Stimulated activated naive CD8-positive, alpha-beta T cell treated with anti-CD3 and anti-CD28 coated beads, Interleukin-15, amount 100 ng/mL, for 72 hours (primary cell): ENCODE measurements at regions not wholly inside any gene's neighbourhood (a gene's known extent, or its start where the extent isn't known, plus 50 kb on each side); places are given as distances from the start of the nearest gene placed in this dataset.
"Not testable (repeated sequence)": the region's sequence is repeated elsewhere in the genome, so short reads cannot be mapped to it uniquely, and the experiment has no call there.

Source experiments
- ATAC-seq: fragments of 150-1000 bp; cut with Tn5 transposase; 2 replicates; pipeline ENCODE4 v1.10.0; 2021; ENCODE audit warnings: mild to moderate bottlenecking, moderate library complexity
- DNase-seq, 2 donors: peaks; one replicate each; pipeline ENCODE4 v3.0.0; 2021 to 2022
- H3K27ac Mint-ChIP-seq, 2 donors: one replicate each; pipeline ENCODE4 v1.8.0; 2022; ENCODE audit warnings: mild to moderate bottlenecking in 2 of 2, mixed read lengths in 2 of 2, moderate library complexity in 2 of 2
- H3K27me3 Mint-ChIP-seq: one replicate; pipeline ENCODE4 v1.8.0; 2022; ENCODE audit warnings: mixed read lengths
- H3K4me1 Mint-ChIP-seq: one replicate; pipeline ENCODE4 v1.8.0; 2022; ENCODE audit warnings: mild to moderate bottlenecking, mixed read lengths
- H3K4me3 Mint-ChIP-seq, 2 donors: one replicate each; pipeline ENCODE4 v1.8.0; 2022; ENCODE audit warnings: mild to moderate bottlenecking in 2 of 2, mixed read lengths in 2 of 2, moderate library complexity in 1 of 2
- H3K9me3 Mint-ChIP-seq, 2 donors: one replicate each; pipeline ENCODE4 v1.8.0; 2022; ENCODE audit warnings: mixed read lengths in 2 of 2

DNA sequence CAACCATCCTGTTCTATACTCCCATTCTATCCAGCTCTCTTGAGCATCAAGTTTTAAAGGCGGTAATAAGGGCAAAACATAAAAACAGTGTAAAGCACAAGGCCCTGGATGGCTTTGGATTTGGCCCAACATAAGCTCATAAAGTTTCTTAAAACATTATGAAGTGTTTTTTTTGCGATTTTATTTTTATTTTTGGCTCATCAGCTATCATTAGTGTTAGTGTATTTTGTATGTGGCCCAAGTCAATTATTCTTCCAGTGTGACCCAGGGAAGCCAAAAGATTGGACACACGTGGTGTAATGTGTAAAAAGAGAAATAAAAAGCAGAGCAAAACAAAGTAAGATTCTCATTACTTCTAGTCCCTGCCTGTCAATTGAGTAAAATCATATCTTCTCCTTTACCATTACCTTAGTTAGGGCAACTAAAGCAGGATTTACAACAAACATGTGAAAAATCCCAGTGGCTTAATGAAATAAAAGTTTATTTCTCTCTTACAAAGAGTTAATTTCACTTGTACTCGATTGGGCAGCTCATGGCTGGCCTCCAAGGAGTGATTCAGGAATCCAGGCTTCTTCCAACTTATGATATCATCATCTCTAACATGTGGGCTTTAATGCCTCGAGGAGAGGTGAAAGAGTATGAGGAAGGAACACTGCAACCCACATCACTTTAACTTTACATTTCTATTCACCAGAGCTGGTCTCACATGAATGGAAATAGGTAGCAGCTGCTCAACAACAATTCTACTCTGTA lies 725.2 kb upstream of the SLITRK1 start:
- Mint-ChIP-seq H3K4me3 (no peak overlapping the region), H3K27me3 (no peaks in the 10 kb centered on the region), H3K27ac (no peak overlapping the region), H3K4me1 (no peaks in the 10 kb centered on the region), H3K9me3 (peaks cover 3 to 15% of the 10 kb centered on the region in 2 donors)
- DNase-seq (no peak), ATAC-seq (no peak)

GRCh38 chr13:84606616-84607015 lies 724.3 kb upstream of the SLITRK1 start:
- Mint-ChIP-seq H3K9me3 (peaks cover 4 to 15% of the 10 kb centered on the region in 2 donors), H3K4me3 (no peak overlapping the region), H3K27ac (no peak overlapping the region), H3K4me1 (no peaks in the 10 kb centered on the region), H3K27me3 (no peaks in the 10 kb centered on the region)
- no peak for DNase-seq
- no peak for ATAC-seq

DNA sequence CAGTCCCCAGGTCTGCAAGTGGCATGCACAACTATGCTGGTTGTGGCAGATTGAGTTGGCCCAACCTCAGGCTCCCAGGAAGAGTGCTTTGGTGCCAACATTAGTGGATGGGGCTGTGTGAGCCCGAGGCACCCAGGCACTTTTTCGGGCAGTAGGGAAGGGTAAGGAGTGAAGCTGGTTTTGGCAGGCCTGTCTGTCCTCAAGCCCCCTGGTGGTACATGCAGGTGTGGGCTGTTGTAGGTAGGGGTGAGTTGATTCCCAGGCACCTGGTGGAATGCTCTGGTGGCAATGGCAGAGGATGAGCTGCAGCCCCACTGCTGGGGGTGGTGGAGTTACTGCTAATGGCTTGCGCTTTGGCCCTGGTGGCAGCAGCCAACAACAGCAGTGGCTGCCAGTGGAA lies 723.7 kb upstream of the SLITRK1 start:
- ATAC-seq = no peak

DNA sequence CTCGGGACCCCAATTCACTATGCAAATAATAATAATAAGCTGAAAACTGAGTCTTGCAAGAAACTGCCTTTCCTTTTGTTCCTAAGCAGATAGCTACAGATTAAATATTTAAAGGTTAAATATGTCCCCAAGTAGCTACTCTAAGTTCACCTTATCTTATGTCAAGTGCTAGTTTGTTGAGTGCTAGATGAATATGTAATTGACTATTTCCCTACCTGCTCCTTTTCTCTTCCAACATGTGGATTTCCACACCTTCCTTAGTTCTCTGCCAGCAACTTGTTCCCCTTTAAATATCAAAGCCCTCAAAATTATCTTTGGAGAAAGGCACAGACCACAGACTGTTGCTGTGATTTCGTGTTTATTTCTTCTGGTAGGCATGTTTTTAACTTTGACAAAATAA lies 709.2 kb upstream of the SLITRK1 start:
- ATAC-seq = no peak
- H3K27ac Mint-ChIP-seq = no peak overlapping the region
- peaks cover 0 to 7% of the 10 kb centered on the region in 2 donors for H3K9me3 Mint-ChIP-seq
- no peak overlapping the region for H3K4me3 Mint-ChIP-seq
- DNase-seq = no peak
- H3K4me1 Mint-ChIP-seq = no peaks in the 10 kb centered on the region
- H3K27me3 Mint-ChIP-seq = no peaks in the 10 kb centered on the region

More for the DNA sequence above, 723.7 kb upstream of the SLITRK1 start:
- no peak overlapping the region for H3K4me3 Mint-ChIP-seq
- H3K27ac Mint-ChIP-seq = no peak overlapping the region
- peaks cover 4 to 15% of the 10 kb centered on the region in 2 donors for H3K9me3 Mint-ChIP-seq
- no peak for DNase-seq
- H3K27me3 Mint-ChIP-seq = no peaks in the 10 kb centered on the region
- no peaks in the 10 kb centered on the region for H3K4me1 Mint-ChIP-seq

DNA sequence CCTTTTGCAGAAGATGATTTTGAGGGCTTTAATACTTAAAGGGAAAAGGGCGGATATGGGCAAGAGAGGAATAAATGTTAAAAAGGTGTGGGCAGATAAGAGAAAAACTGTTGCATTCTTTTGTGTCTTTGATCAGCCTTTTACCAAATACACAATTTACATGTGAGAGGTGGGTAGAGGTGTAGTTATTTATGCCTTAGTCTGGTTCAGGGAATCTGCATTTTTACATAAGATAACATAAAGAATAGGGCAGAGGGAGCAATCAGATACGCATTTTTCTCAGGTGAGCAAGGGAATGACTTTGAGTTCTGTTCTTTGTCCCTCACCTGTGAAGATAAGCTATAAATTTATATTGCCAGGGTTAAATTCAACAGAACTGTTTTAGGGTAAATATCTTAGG lies 708.4 kb upstream of the SLITRK1 start:
- H3K4me3 Mint-ChIP-seq = no peak overlapping the region
- H3K9me3 Mint-ChIP-seq = peaks cover 0 to under 1% of the 10 kb centered on the region in 2 donors
- no peaks in the 10 kb centered on the region for H3K27me3 Mint-ChIP-seq
- ATAC-seq (no peak), DNase-seq (no peak)
- no peaks in the 10 kb centered on the region for H3K4me1 Mint-ChIP-seq
- no peak overlapping the region for H3K27ac Mint-ChIP-seq

DNA sequence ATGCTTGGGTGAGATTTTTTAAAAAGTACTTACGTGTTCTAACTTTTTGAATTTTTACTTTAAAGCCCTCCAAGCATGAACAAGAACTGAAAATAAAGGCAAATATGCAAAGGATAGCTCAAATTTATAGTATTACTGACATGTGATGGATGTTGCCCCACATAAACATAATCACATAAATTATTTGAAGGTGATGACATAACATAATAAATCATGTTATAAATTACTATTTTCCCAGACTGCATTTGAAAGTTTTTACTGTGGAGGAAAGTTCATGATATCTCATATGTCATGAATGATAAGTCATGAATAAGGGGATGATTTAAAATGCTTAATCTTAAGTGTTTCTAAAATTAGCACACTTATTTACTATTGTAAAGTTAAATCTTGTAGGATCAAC lies 705.7 kb upstream of the SLITRK1 start:
- Mint-ChIP-seq H3K27me3 (no peaks in the 10 kb centered on the region), H3K27ac (no peak overlapping the region), H3K9me3 (no peaks in the 10 kb centered on the region), H3K4me1 (no peaks in the 10 kb centered on the region), H3K4me3 (no peak overlapping the region)
- DNase-seq = no peak
- ATAC-seq = no peak

- H3K4me1 Mint-ChIP-seq, H3K27me3 Mint-ChIP-seq, ATAC-seq, H3K4me3 Mint-ChIP-seq, H3K9me3 Mint-ChIP-seq, H3K27ac Mint-ChIP-seq, DNase-seq: not testable (repeated sequence)
Measured at GRCh38 chr13:84579901-84580300, 697.6 kb upstream of the SLITRK1 start.

DNA sequence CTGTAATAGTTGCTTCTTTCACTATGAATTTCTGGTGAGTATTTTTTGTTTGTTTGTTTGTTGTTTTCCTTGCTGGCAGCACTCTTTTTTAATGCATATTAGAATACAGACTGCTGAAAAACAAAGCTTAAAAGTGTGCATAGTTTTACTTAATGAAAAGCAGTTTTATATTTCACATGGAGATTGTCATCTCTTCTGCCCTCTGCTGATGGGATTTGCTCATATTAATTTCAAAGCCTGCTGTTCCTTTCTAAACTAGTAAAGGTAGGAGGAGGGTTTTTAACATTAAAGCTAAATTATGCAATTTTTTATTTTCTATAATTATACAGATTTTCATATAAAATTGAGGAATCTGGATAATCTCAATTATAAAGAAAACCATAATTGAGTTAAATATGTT lies 692.6 kb upstream of the SLITRK1 start:
- Mint-ChIP-seq H3K9me3 (no peaks in the 10 kb centered on the region), H3K4me1 (no peaks in the 10 kb centered on the region), H3K27me3 (no peaks in the 10 kb centered on the region), H3K27ac (no peak overlapping the region), H3K4me3 (no peak overlapping the region)
- DNase-seq (no peak), ATAC-seq (no peak)

GRCh38 chr13:84571264-84571663 lies 689.0 kb upstream of the SLITRK1 start:
- ATAC-seq (no peak), DNase-seq (no peak)
- H3K4me1 Mint-ChIP-seq = no peaks in the 10 kb centered on the region
- H3K9me3 Mint-ChIP-seq = no peaks in the 10 kb centered on the region
- H3K4me3 Mint-ChIP-seq = no peak overlapping the region
- no peaks in the 10 kb centered on the region for H3K27me3 Mint-ChIP-seq
- no peak overlapping the region for H3K27ac Mint-ChIP-seq

DNA sequence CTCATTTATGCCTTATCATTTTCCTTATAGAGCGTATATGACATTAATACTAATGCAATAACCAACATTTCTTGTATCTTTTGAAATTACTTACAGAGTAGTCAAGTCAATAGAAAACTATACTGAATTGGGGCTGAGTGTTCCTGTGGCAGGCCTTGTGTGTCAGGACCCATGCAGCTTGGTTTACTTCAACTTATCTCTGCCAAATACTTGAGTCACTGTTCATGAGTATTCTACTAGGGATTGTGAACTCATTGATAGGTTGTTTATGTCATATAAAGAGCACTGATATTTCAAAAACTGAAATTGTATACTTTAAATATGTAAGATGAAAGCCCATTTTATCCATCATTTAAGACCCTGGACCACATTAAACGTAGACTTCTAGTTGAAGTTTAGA lies 688.6 kb upstream of the SLITRK1 start:
- no peaks in the 10 kb centered on the region for H3K27me3 Mint-ChIP-seq
- no peak overlapping the region for H3K27ac Mint-ChIP-seq
- DNase-seq (no peak), ATAC-seq (no peak)
- no peak overlapping the region for H3K4me3 Mint-ChIP-seq
- H3K4me1 Mint-ChIP-seq = no peaks in the 10 kb centered on the region
- H3K9me3 Mint-ChIP-seq = no peaks in the 10 kb centered on the region

DNA sequence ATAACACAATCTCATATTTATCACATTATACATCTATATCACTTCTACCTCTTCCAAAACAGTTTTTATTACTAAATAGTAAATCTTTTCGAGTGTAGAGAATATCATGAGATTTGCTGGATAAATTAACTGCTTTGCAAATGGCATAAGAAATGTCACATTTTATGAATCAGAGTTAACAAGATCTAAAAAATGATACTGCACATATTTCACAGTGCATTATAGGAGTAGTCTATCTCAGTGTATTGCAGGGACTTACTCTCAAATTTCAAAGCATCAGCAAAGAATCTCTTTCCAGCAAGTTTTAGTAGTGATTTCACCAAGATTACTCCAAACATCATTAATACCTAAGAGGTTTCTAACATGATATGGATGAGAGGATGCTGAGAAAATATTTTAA lies 687.1 kb upstream of the SLITRK1 start:
- H3K4me3 Mint-ChIP-seq = no peak overlapping the region
- ATAC-seq (no peak), DNase-seq (no peak)
- no peak overlapping the region for H3K27ac Mint-ChIP-seq
- H3K27me3 Mint-ChIP-seq = no peaks in the 10 kb centered on the region
- H3K4me1 Mint-ChIP-seq = no peaks in the 10 kb centered on the region
- H3K9me3 Mint-ChIP-seq = no peaks in the 10 kb centered on the region

DNA sequence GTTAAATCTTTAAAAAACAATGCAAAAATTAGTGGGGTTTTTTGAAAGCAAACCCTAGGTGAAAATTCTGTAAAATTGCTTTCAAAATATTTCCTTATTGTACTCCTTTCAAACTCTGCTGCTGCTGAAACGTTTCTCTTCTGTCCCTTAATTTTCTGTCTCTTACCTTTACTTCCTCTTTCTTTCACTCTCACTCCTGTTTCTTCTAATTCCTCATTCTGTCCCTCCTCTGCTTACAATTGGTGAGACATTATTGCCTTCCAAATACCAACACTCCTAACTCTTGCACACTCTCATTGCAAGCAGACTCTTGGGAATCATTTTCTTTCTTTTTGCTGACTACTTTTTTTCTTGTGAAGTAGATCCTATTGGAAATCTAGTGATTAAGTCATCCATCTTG lies 685.6 kb upstream of the SLITRK1 start:
- no peaks in the 10 kb centered on the region for H3K4me1 Mint-ChIP-seq
- no peak overlapping the region for H3K4me3 Mint-ChIP-seq
- DNase-seq = no peak
- no peaks in the 10 kb centered on the region for H3K27me3 Mint-ChIP-seq
- no peak overlapping the region for H3K27ac Mint-ChIP-seq
- no peak for ATAC-seq
- no peaks in the 10 kb centered on the region for H3K9me3 Mint-ChIP-seq

- Mint-ChIP-seq H3K4me1 (no peaks in the 10 kb centered on the region), H3K4me3 (no peak overlapping the region), H3K27ac (no peak overlapping the region), H3K9me3 (no peaks in the 10 kb centered on the region), H3K27me3 (no peaks in the 10 kb centered on the region)
- no peak for DNase-seq
- no peak for ATAC-seq
Measured at GRCh38 chr13:84566780-84567179, 684.5 kb upstream of the SLITRK1 start.

DNA sequence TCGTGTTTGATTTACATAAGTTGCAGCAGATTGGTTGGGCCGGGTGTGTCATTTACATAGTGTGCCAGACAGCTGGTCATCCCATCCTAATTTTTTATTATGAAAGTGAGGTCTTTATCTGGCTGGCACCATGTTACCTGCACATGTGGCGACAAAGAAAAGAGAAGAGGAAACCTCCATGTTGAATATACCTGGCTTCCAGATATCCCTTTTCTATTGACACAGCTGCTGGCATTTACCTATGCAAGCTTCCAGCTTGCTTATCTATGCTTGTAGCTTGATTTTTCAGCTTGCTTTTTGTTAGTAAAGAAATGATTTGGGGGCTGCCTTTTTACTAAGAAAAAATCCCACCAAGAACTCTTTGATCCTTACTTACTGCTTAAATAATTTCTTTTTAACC lies 681.3 kb upstream of the SLITRK1 start:
- Mint-ChIP-seq H3K27me3 (no peaks in the 10 kb centered on the region), H3K9me3 (peaks cover 0 to 7% of the 10 kb centered on the region in 2 donors), H3K4me3 (no peak overlapping the region), H3K27ac (no peak overlapping the region), H3K4me1 (no peaks in the 10 kb centered on the region)
- DNase-seq (no peak), ATAC-seq (no peak)

DNA sequence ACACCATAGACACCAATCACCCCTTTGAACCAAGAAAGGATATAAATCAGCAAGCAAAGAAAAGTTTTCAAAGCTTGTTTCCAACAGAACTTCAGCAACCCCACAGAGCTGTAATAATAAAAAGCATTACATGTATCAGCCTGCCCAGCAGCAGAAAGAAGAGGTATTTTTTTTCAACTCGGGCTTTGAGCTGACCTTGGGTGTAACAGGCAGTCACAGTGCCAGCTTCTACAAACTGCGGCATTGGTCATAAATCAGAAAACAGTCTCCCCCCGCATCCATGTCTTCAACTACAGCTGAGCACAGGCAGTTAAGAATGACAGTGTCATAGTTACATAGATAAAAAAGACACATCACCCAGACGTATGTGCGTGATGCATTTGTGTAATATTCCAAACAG lies 671.0 kb upstream of the SLITRK1 start:
- no peak overlapping the region for H3K4me3 Mint-ChIP-seq

DNA sequence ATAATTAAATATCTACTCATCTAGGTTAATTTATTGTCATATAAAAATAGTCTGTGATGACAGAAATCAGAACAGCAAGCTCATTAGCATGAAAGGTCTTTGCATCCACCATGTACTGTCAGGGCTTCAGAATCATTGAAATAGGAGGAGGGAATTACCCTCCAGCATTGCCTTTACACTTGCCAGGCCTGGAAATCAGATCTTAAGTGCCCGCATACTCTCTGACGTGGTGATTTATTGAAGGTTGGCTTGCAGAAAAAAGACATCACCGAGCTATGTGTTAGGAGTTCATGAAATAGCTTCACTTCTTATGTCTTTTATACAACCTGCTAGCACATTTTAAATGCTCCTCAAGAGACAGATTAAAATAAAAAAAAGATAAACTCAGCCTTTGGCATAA lies 661.7 kb upstream of the SLITRK1 start:
- Mint-ChIP-seq H3K27ac (no peak overlapping the region), H3K4me1 (no peaks in the 10 kb centered on the region), H3K4me3 (no peak overlapping the region), H3K9me3 (no peaks in the 10 kb centered on the region), H3K27me3 (no peaks in the 10 kb centered on the region)
- DNase-seq (no peak), ATAC-seq (no peak)

More for the DNA sequence above, 671.0 kb upstream of the SLITRK1 start:
- no peaks in the 10 kb centered on the region for H3K27me3 Mint-ChIP-seq
- ATAC-seq = no peak
- H3K4me1 Mint-ChIP-seq = no peaks in the 10 kb centered on the region
- H3K9me3 Mint-ChIP-seq = peaks cover 0 to 15% of the 10 kb centered on the region in 2 donors
- H3K27ac Mint-ChIP-seq = peak overlapping the region in 1 of 2 donors; percentile 7
- no peak for DNase-seq

- ATAC-seq = no peak
- no peak overlapping the region for H3K4me3 Mint-ChIP-seq
- no peak overlapping the region for H3K27ac Mint-ChIP-seq
- H3K9me3 Mint-ChIP-seq = no peaks in the 10 kb centered on the region
- no peak for DNase-seq
- no peaks in the 10 kb centered on the region for H3K27me3 Mint-ChIP-seq
- H3K4me1 Mint-ChIP-seq = no peaks in the 10 kb centered on the region
Measured at GRCh38 chr13:84542348-84542747, 660.1 kb upstream of the SLITRK1 start.
